NCI-H1105 treated with DMSO at 0.1 percent for 48 hours (cell line): ENCODE measurements at regions not wholly inside any gene's neighbourhood (a gene's known extent, or its start where the extent isn't known, plus 50 kb on each side); places are given as distances from the start of the nearest gene placed in this dataset.

Source experiments
- DNase-seq: peaks from one replicate; lab custom pipeline; 2025; lab: John Stamatoyannopoulos, UW

GRCh38 chr12:107347261-107347660, 253.9 kb upstream of the CRY1 start:
- DNase-seq: no peak

- peak; percentile 73 for DNase-seq
Measured at GRCh38 chr12:107349008-107349747, 255.8 kb upstream of the CRY1 start.

GRCh38 chr12:107349839-107350238, 256.5 kb upstream of the CRY1 start:
- no peak for DNase-seq

GRCh38 chr12:107351109-107351508, 257.8 kb upstream of the CRY1 start:
- DNase-seq: no peak

- no peak for DNase-seq
Measured at GRCh38 chr12:107351713-107352112, 258.4 kb upstream of the CRY1 start.

GRCh38 chr12:107352347-107353081, 259.2 kb upstream of the CRY1 start:
- DNase-seq: no peak

- no peak for DNase-seq
Measured at GRCh38 chr12:107353312-107353711, 260.0 kb upstream of the CRY1 start.

GRCh38 chr12:107355004-107355565, 261.7 kb upstream of the CRY1 start:
- DNase-seq: no peak

GRCh38 chr12:107355612-107356011, 262.3 kb upstream of the CRY1 start:
- no peak for DNase-seq

- no peak for DNase-seq
Measured at GRCh38 chr12:107356266-107356936, 263.1 kb upstream of the CRY1 start.

GRCh38 chr12:107356937-107357295, 263.6 kb upstream of the CRY1 start:
- no peak for DNase-seq

GRCh38 chr12:107359382-107359781, 266.0 kb upstream of the CRY1 start:
- no peak for DNase-seq

- DNase-seq: no peak
Measured at GRCh38 chr12:107360033-107360432, 266.7 kb upstream of the CRY1 start.

- DNase-seq: no peak
Measured at GRCh38 chr12:107360482-107360881, 267.1 kb upstream of the CRY1 start.

- no peak for DNase-seq
Measured at GRCh38 chr12:107361970-107362369, 268.6 kb upstream of the CRY1 start.

GRCh38 chr12:107362960-107363359, 269.6 kb upstream of the CRY1 start:
- peak; percentile 46 for DNase-seq

- DNase-seq: no peak
Measured at GRCh38 chr12:107364875-107365518, 271.6 kb upstream of the CRY1 start.

GRCh38 chr12:107365703-107366102, 272.4 kb upstream of the CRY1 start:
- no peak for DNase-seq

GRCh38 chr12:107366322-107366721, 273.0 kb upstream of the CRY1 start:
- DNase-seq: no peak

- no peak for DNase-seq
Measured at GRCh38 chr12:107368586-107368985, 275.2 kb upstream of the CRY1 start.

- DNase-seq: no peak
Measured at GRCh38 chr12:107369006-107369405, 275.7 kb upstream of the CRY1 start.

GRCh38 chr12:107369679-107370078, 276.3 kb upstream of the CRY1 start:
- DNase-seq: no peak
